Ishikawa (cell line): ENCODE measurements at regions not wholly inside any gene's neighbourhood (a gene's known extent, or its start where the extent isn't known, plus 50 kb on each side); places are given as distances from the start of the nearest gene placed in this dataset.

Experiments used
- CEBPB ChIP-seq: IDR thresholded peaks from 2 replicates; pipeline ENCODE4 v1.6.1; 2012
- CREB1 ChIP-seq: IDR thresholded peaks from 2 replicates; pipeline ENCODE4 v1.6.1; 2012; ENCODE audit warnings: low read depth
- EP300 ChIP-seq: IDR thresholded peaks from 2 replicates; pipeline ENCODE4 v1.6.1; 2012; ENCODE audit warnings: borderline replicate concordance
- MAX ChIP-seq: IDR thresholded peaks from 2 replicates; pipeline ENCODE4 v1.6.1; 2012
- RAD21 ChIP-seq: IDR thresholded peaks from 2 replicates; pipeline ENCODE4 v1.6.1; 2012; ENCODE audit warnings: low read depth
- TAF1 ChIP-seq: IDR thresholded peaks from 2 replicates; pipeline ENCODE4 v1.6.1; 2012; ENCODE audit warnings: low read depth, mild to moderate bottlenecking
- USF1 ChIP-seq: IDR thresholded peaks from 2 replicates; pipeline ENCODE4 v1.6.1; 2012
- YY1 ChIP-seq: IDR thresholded peaks from 2 replicates; pipeline ENCODE4 v1.6.1; 2012; ENCODE audit warnings: low read depth

GRCh38 chr6:169833258-169833794 is 81.9 kb downstream of the ERMARD start:
- TF ChIP-seq TAF1 (no peak), RAD21 (no peak), USF1 (no peak), EP300 (no peak), MAX (no peak), CREB1 (no peak), YY1 (no peak), CEBPB (no peak)
